Right atrium auricular region (tissue), 2 donors: ENCODE measurements at regions not wholly inside any gene's neighbourhood (a gene's known extent, or its start where the extent isn't known, plus 50 kb on each side); places are given as distances from the start of the nearest gene placed in this dataset.

Experiments
- DNase-seq: peaks from one replicate; pipeline ENCODE4 v3.0.0-alpha.2; 2019; ENCODE audit warnings: low spot score
- H3K27ac ChIP-seq, 2 donors: fragments of 200-600 bp; sonication (generic); 1 replicate in 1 of 2; 2 replicates in 1 of 2; pipeline ENCODE4 v1.5.1; 2016 to 2019
- H3K27me3 ChIP-seq, 2 donors: fragments of 200-600 bp; sonication (generic); one replicate each; pipeline versions ENCODE4 v1.5.1 to v1.6.0; 2017 to 2019
- H3K36me3 ChIP-seq: fragments of 200-600 bp; sonication (generic); one replicate; pipeline ENCODE4 v1.5.1; 2016
- H3K4me1 ChIP-seq, 2 donors: fragments of 200-600 bp; sonication (generic); one replicate each; pipeline versions ENCODE4 v1.5.1 to v1.6.0; 2017 to 2019
- H3K4me3 ChIP-seq, 2 donors: fragments of 200-600 bp; sonication (generic); 1 replicate in 1 of 2; 2 replicates in 1 of 2; pipeline ENCODE4 v1.5.1; 2017 to 2019; ENCODE audit warnings: mild to moderate bottlenecking in 1 of 2, moderate library complexity in 1 of 2
- H3K9me3 ChIP-seq, 2 donors: fragments of 200-600 bp; sonication (generic); one replicate each; pipeline ENCODE4 v1.5.1; 2019
- TF ChIP-seq, protein P1 (sequence below), 2 donors: fragments of 200-600 bp; sonication (generic); IDR thresholded peaks; one replicate each; pipeline ENCODE4 v1.5.1; 2019; ENCODE audit warnings: antibody characterized with exemption in 2 of 2

GRCh38 chr2:181376999-181377398 is 80.2 kb upstream of the ITGA4 start:
- TF ChIP-seq, protein P1, sequence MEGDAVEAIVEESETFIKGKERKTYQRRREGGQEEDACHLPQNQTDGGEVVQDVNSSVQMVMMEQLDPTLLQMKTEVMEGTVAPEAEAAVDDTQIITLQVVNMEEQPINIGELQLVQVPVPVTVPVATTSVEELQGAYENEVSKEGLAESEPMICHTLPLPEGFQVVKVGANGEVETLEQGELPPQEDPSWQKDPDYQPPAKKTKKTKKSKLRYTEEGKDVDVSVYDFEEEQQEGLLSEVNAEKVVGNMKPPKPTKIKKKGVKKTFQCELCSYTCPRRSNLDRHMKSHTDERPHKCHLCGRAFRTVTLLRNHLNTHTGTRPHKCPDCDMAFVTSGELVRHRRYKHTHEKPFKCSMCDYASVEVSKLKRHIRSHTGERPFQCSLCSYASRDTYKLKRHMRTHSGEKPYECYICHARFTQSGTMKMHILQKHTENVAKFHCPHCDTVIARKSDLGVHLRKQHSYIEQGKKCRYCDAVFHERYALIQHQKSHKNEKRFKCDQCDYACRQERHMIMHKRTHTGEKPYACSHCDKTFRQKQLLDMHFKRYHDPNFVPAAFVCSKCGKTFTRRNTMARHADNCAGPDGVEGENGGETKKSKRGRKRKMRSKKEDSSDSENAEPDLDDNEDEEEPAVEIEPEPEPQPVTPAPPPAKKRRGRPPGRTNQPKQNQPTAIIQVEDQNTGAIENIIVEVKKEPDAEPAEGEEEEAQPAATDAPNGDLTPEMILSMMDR (IDR thresholded peaks at IDR 0.05) = no peak
- H3K9me3 ChIP-seq = no peaks in the 10 kb centered on the region

GRCh38 chr2:181378491-181378890 is 78.7 kb upstream of the ITGA4 start:
- Histone ChIP-seq H3K27ac (no peak overlapping the region), H3K4me3 (no peak overlapping the region), H3K27me3 (no peaks in the 10 kb centered on the region), H3K36me3 (no peaks in the 10 kb centered on the region), H3K4me1 (no peaks in the 10 kb centered on the region), H3K9me3 (no peaks in the 10 kb centered on the region)
- TF ChIP-seq, protein P1 (IDR thresholded peaks at IDR 0.05) = no peak
- no peak for DNase-seq

More at GRCh38 chr2:181376999-181377398, 80.2 kb upstream of the ITGA4 start:
- H3K4me3 ChIP-seq = no peak overlapping the region
- H3K27ac ChIP-seq = no peak overlapping the region
- H3K27me3 ChIP-seq = no peaks in the 10 kb centered on the region
- DNase-seq = no peak
- peaks cover 0 to 5% of the 10 kb centered on the region in 2 donors for H3K4me1 ChIP-seq
- H3K36me3 ChIP-seq = no peaks in the 10 kb centered on the region

DNA sequence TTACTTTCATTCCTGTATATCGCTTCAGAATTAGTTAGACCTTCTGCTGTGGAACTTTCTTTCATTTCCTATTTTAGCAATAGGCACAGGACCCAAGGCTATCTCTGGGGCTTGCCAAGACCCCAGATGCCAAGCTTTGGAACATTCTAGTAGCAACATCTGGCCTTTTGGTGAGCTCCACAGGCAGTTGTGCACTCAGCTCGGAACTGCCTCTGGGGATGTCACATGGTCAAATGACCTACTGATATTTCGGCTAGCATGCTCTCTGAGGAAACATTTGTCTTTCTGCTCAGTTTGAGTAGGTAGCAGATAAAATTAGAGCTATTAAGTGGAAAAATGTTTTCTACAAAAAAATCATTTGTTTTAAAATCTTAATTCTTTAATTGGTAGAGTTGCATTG is 76.6 kb upstream of the ITGA4 start:
- no peaks in the 10 kb centered on the region for H3K4me1 ChIP-seq
- no peaks in the 10 kb centered on the region for H3K9me3 ChIP-seq
- TF ChIP-seq, protein P1 (IDR thresholded peaks at IDR 0.05) = no peak
- H3K36me3 ChIP-seq = no peaks in the 10 kb centered on the region
- no peaks in the 10 kb centered on the region for H3K27me3 ChIP-seq
- no peak overlapping the region for H3K4me3 ChIP-seq
- no peak for DNase-seq
- H3K27ac ChIP-seq = no peak overlapping the region

- H3K27me3 ChIP-seq = no peaks in the 10 kb centered on the region
- no peaks in the 10 kb centered on the region for H3K36me3 ChIP-seq
- H3K27ac ChIP-seq = no peak overlapping the region
- TF ChIP-seq, protein P1 (IDR thresholded peaks at IDR 0.05) = no peak
- H3K9me3 ChIP-seq = no peaks in the 10 kb centered on the region
- H3K4me3 ChIP-seq = no peak overlapping the region
- DNase-seq = no peak
- H3K4me1 ChIP-seq = no peaks in the 10 kb centered on the region
Observed at GRCh38 chr2:181384923-181385322, 72.3 kb upstream of the ITGA4 start.

DNA sequence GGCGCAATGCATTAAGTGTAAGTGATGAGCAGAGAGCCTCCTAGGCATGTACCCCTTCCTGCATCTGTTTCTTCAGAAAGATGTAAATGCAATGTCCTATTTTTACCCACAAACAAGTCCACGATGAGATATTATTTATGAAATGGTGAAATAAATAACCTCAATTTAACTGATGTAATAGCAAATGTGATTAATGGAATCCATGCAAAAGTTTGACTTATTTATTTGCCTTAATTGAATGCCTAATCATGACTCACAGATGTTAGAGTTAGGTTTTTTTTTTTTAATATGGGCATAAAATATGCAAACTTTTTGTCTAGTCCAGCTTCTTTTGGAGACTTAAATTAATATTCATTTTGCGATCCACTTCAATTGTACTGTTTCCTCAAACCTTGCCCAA is 67.7 kb upstream of the ITGA4 start:
- TF ChIP-seq, protein P1 (IDR thresholded peaks at IDR 0.05) = no peak
- Histone ChIP-seq H3K4me3 (no peak overlapping the region), H3K9me3 (no peaks in the 10 kb centered on the region), H3K27ac (no peak overlapping the region), H3K27me3 (no peaks in the 10 kb centered on the region), H3K36me3 (no peaks in the 10 kb centered on the region), H3K4me1 (no peaks in the 10 kb centered on the region)
- DNase-seq = no peak

DNA sequence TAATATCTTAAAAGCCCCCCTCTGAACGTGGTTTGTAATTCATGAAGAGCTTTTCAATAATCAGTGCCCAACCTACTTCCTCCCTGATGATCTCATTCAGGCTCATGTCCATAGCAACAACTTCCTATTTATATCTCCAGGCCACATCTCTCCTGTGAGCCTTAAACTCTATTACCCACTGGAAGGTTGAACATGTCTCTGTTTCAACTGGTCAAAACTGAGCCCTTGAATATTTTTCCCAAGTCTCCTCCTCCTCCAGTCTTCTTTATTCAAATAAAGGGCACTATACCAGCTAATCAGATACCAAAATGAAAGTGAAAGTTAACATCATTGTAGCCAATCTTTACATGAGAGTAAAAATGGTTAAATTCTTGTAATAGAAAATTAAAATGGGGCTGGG is 63.7 kb upstream of the ITGA4 start:
- DNase-seq = no peak
- no peaks in the 10 kb centered on the region for H3K4me1 ChIP-seq
- H3K9me3 ChIP-seq = no peaks in the 10 kb centered on the region
- TF ChIP-seq, protein P1 (IDR thresholded peaks at IDR 0.05) = no peak
- H3K4me3 ChIP-seq = no peak overlapping the region
- H3K27me3 ChIP-seq = no peaks in the 10 kb centered on the region
- H3K27ac ChIP-seq = no peak overlapping the region
- H3K36me3 ChIP-seq = no peaks in the 10 kb centered on the region
